ENCODE measurements at regions not wholly inside any gene's neighbourhood (a gene's known extent, or its start where the extent isn't known, plus 50 kb on each side); places are given as distances from the start of the nearest gene placed in this dataset.

- no peaks in the 10 kb centered on the region for H3K4me1 ChIP-seq
- intact Hi-C loops (cut with DNase I) = no loop called here
- TF ChIP-seq POLR2A (IDR thresholded peaks at IDR 0.05) = no peak
- TF ChIP-seq CTCF (IDR thresholded peaks at IDR 0.05) = no peak
- no peak overlapping the region for H3K4me3 ChIP-seq
- DNase-seq = no peak
- 59 to 60% methylated on average over 2 of the region's 2 CpGs for WGBS, 2 donors
- H3K36me3 ChIP-seq = no peaks in the 10 kb centered on the region
- H3K27me3 ChIP-seq = no peaks in the 10 kb centered on the region
- no peak overlapping the region for H3K27ac ChIP-seq
- H3K9me3 ChIP-seq = no peaks in the 10 kb centered on the region
These were observed 250.4 kb upstream of the PPFIA2 start for GRCh38 chr12:82009524-82009923.

- no peak overlapping the region for H3K27ac ChIP-seq
- no peaks in the 10 kb centered on the region for H3K27me3 ChIP-seq
- intact Hi-C loops (cut with DNase I) = no loop called here
- H3K36me3 ChIP-seq = no peaks in the 10 kb centered on the region
- H3K4me3 ChIP-seq = no peak overlapping the region
- DNase-seq = no peak
- 73 to 100% methylated on average over 1 of the region's 1 CpG for WGBS, 2 donors
- H3K9me3 ChIP-seq = no peaks in the 10 kb centered on the region
- H3K4me1 ChIP-seq = no peaks in the 10 kb centered on the region
- TF ChIP-seq POLR2A (IDR thresholded peaks at IDR 0.05) (no peak), CTCF (IDR thresholded peaks at IDR 0.05) (no peak)
These were observed 249.1 kb upstream of the PPFIA2 start for GRCh38 chr12:82008251-82008650.

- no peak for TF ChIP-seq POLR2A (IDR thresholded peaks at IDR 0.05)
- no peak for TF ChIP-seq CTCF (IDR thresholded peaks at IDR 0.05)
- 40 to 41% methylated on average over 2 of the region's 2 CpGs for WGBS, 2 donors
- Histone ChIP-seq H3K9me3 (peaks cover 0 to 3% (median 0%) of the 10 kb centered on the region in 3 donors), H3K36me3 (no peaks in the 10 kb centered on the region), H3K4me1 (no peaks in the 10 kb centered on the region), H3K27ac (no peak overlapping the region), H3K4me3 (no peak overlapping the region), H3K27me3 (no peaks in the 10 kb centered on the region)
- intact Hi-C loops (cut with DNase I) = no loop called here
- DNase-seq = no peak
These were observed 239.7 kb upstream of the PPFIA2 start for GRCh38 chr12:81998761-81999378.

DNA sequence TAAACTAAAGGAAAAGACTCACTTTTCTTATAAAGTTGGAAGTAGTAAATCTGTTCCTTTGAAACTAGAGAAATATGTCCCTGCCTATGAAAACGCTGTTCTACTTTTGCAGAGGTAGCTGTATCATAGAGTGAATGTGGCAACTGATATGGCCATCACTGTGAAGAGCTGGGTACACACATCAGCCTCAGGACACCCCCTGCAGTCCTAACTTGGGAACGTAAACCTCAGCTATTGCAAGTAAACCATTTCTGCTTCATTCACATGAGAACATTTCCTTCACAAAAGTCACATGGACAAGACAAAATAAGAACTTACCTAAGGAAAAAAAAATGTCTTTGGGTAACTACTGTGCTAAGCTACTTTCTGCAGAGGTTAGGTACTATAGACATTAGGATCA is 233.3 kb upstream of the PPFIA2 start:
- Histone ChIP-seq H3K27me3 (no peaks in the 10 kb centered on the region), H3K4me3 (no peak overlapping the region), H3K36me3 (no peaks in the 10 kb centered on the region), H3K9me3 (peaks cover 0 to 1% (median 0%) of the 10 kb centered on the region in 3 donors), H3K27ac (no peak overlapping the region), H3K4me1 (no peaks in the 10 kb centered on the region)
- DNase-seq = no peak
- intact Hi-C loops (cut with DNase I) = no loop called here
- 40 to 49% methylated on average over 2 of the region's 2 CpGs for WGBS, 2 donors
- TF ChIP-seq CTCF (IDR thresholded peaks at IDR 0.05) = peak in 1 of 6 experiments; percentile 10
- no peak for TF ChIP-seq POLR2A (IDR thresholded peaks at IDR 0.05)

- Histone ChIP-seq H3K27ac (no peak overlapping the region), H3K36me3 (no peaks in the 10 kb centered on the region), H3K4me3 (no peak overlapping the region), H3K9me3 (no peaks in the 10 kb centered on the region), H3K27me3 (no peaks in the 10 kb centered on the region), H3K4me1 (no peaks in the 10 kb centered on the region)
- intact Hi-C loops (cut with DNase I) = no loop called here
- no peak for TF ChIP-seq POLR2A (IDR thresholded peaks at IDR 0.05)
- TF ChIP-seq CTCF (IDR thresholded peaks at IDR 0.05) = no peak
- DNase-seq = no peak
These were observed 232.7 kb upstream of the PPFIA2 start for GRCh38 chr12:81991868-81992267.

Data from esophagus squamous epithelium (tissue), 5 donors.